GM20000 (cell line): ENCODE measurements at regions not wholly inside any gene's neighbourhood (a gene's known extent, or its start where the extent isn't known, plus 50 kb on each side); places are given as distances from the start of the nearest gene placed in this dataset.

Experiments used
- DNase-seq: peaks from one replicate; pipeline ENCODE4 v3.0.0; 2012; ENCODE audit warnings: low spot score
- CTCF ChIP-seq: IDR thresholded peaks from 2 replicates; pipeline ENCODE4 v1.5.1; 2012; ENCODE audit warnings: mild to moderate bottlenecking, control low read depth; ENCODE audit errors: extremely low read depth, missing control alignments

- DNase-seq = no peak
- no peak for TF ChIP-seq CTCF
Observed at GRCh38 chr6:11358904-11359830, 126.7 kb upstream of the NEDD9 start.

GRCh38 chr6:11357285-11357684 lies 124.8 kb upstream of the NEDD9 start:
- DNase-seq = no peak
- TF ChIP-seq CTCF = no peak

GRCh38 chr6:11356404-11357155 lies 124.1 kb upstream of the NEDD9 start:
- DNase-seq = no peak
- TF ChIP-seq CTCF = no peak

GRCh38 chr6:11353921-11354389 lies 121.5 kb upstream of the NEDD9 start:
- DNase-seq = peak; percentile 27
- TF ChIP-seq CTCF = no peak

GRCh38 chr6:11350294-11350693 lies 117.8 kb upstream of the NEDD9 start:
- TF ChIP-seq CTCF = no peak
- DNase-seq = no peak

GRCh38 chr6:11349880-11350279 lies 117.4 kb upstream of the NEDD9 start:
- no peak for TF ChIP-seq CTCF
- DNase-seq = no peak

GRCh38 chr6:11346516-11346915 lies 114.0 kb upstream of the NEDD9 start:
- no peak for TF ChIP-seq CTCF
- no peak for DNase-seq
